Fibroblast of villous mesenchyme (primary cell): ENCODE measurements at regions not wholly inside any gene's neighbourhood (a gene's known extent, or its start where the extent isn't known, plus 50 kb on each side); places are given as distances from the start of the nearest gene placed in this dataset. TPM values are rescaled to one million over a fixed set of nuclear protein-coding genes. Genes with fewer than 3 reads are reported as not detected.

Source experiments
- small RNA-seq: library from RNA; depleted of rRNA; stranded (forward); fragments of <200 nt; gene quantifications from one replicate; pipeline ENCODE3, GENCODE V24; 2012

Small RNAs in the stretch of these regions (small RNA-seq; reads per million reads assigned to genes)
- gene AL078601.1 (not detected), gene RF00019 (not detected)
